Ovary (tissue), 7 donors: ENCODE measurements at regions not wholly inside any gene's neighbourhood (a gene's known extent, or its start where the extent isn't known, plus 50 kb on each side); places are given as distances from the start of the nearest gene placed in this dataset.
"Not testable (repeated sequence)": the region's sequence is repeated elsewhere in the genome, so short reads cannot be mapped to it uniquely, and the experiment has no call there.

ENCODE experiments used
- DNase-seq, 5 donors: peaks; one replicate each; pipeline ENCODE4 v3.0.0-alpha.2; 2019 to 2020
- H3K27ac ChIP-seq, 2 donors: fragments of 200-600 bp; one replicate each; pipeline versions ENCODE4 v1.5.1 to v1.8.0; 2019 to 2022
- H3K27me3 ChIP-seq: fragments of 200-600 bp; one replicate; pipeline ENCODE4 v1.8.0; 2022
- H3K36me3 ChIP-seq: fragments of 200-600 bp; sonication (generic); one replicate; pipeline ENCODE4 v1.5.1; 2019
- H3K4me1 ChIP-seq: one replicate; pipeline ENCODE4 v1.8.1; 2013; ENCODE audit warnings: mild to moderate bottlenecking, moderate library complexity; ENCODE audit not compliant: insufficient read depth
- H3K4me3 ChIP-seq: fragments of 200-600 bp; sonication (generic); one replicate; pipeline ENCODE4 v1.5.1; 2017
- H3K9me3 ChIP-seq, 2 donors: fragments of 200-600 bp in 1 of 2; sonication (generic) in 1 of 2; one replicate each; pipeline versions ENCODE4 v1.5.1 to v1.8.1; 2013 to 2019; ENCODE audit warnings: mild to moderate bottlenecking in 1 of 2, moderate library complexity in 1 of 2
- CTCF ChIP-seq, 3 donors: fragments of 450-650 bp in 2 of 3; fragments of 200-600 bp in 1 of 3; IDR thresholded peaks; one replicate each; pipeline versions ENCODE4 v1.5.1 to v1.8.0; 2016 to 2022; ENCODE audit warnings: antibody characterized with exemption in 3 of 3, mild to moderate bottlenecking in 1 of 3
- EP300 ChIP-seq: sonication (generic); formaldehyde crosslinking; IDR thresholded peaks from one replicate; pipeline ENCODE4 v1.6.1; 2017; ENCODE audit warnings: antibody characterized with exemption
- POLR2A ChIP-seq: fragments of 450-650 bp; IDR thresholded peaks from one replicate; pipeline ENCODE4 v1.6.1; 2017; ENCODE audit warnings: antibody characterized with exemption, mild to moderate bottlenecking, moderate library complexity
- WGBS, 3 donors: extraction: QIAGEN DNeasy Blood & Tissue Kit in 1 of 3; methylation state at CpG; one replicate each; pipeline versions ENCODE4 v1.1.5 to v1.1.7; 2013 to 2017; 5-methylcytosine and 5-hydroxymethylcytosine counted together
- intact Hi-C, 4 donors: fragments of 100-400 bp; cut with DNase I; formaldehyde crosslinking; loops; one replicate each; pipeline versions ENCODE4 v1.11.0 to v1.15.1; 2022 to 2023
- donor health status: DM: no; HTN: no; CAD: no; lungs with moderate emphysema.
- donor health status: DM: no; HTN: no; CAD: no.
- donor health status: Bipolar disorder and iron deficiency.
- donor health status: DM: no; HTN: no; CAD: no.
- donor health status: DM: yes; HTN: yes; CAD: no.

GRCh38 chr15:36449662-36450145 lies 129.7 kb upstream of the CDIN1 start:
- Histone ChIP-seq H3K4me1 (no peaks in the 10 kb centered on the region), H3K27me3 (no peaks in the 10 kb centered on the region), H3K4me3 (no peak overlapping the region), H3K27ac (no peak overlapping the region), H3K9me3 (no peaks in the 10 kb centered on the region), H3K36me3 (no peaks in the 10 kb centered on the region)
- TF ChIP-seq EP300 = no peak
- TF ChIP-seq CTCF (IDR thresholded peaks at IDR 0.05) = no peak
- TF ChIP-seq POLR2A = no peak
- no peak for DNase-seq
- WGBS, 3 donors = 73 to 92% (median 80%) methylated on average over 3 of the region's 3 CpGs
- intact Hi-C loops = no loop called here

GRCh38 chr15:36454244-36454643 lies 125.2 kb upstream of the CDIN1 start:
- H3K9me3 ChIP-seq, H3K27me3 ChIP-seq, DNase-seq, intact Hi-C loops, H3K36me3 ChIP-seq, H3K4me3 ChIP-seq, H3K27ac ChIP-seq, H3K4me1 ChIP-seq: not testable (repeated sequence)
- 89 to 93% (median 91%) methylated on average over 4 of the region's 4 CpGs for WGBS, 3 donors

GRCh38 chr15:36458411-36458810 lies 121.0 kb upstream of the CDIN1 start:
- intact Hi-C loops = no loop called here
- no peak for DNase-seq

GRCh38 chr15:36465304-36465703 lies 114.1 kb upstream of the CDIN1 start:
- no peaks in the 10 kb centered on the region for H3K36me3 ChIP-seq
- H3K4me3 ChIP-seq = no peak overlapping the region
- intact Hi-C loops = no loop called here
- TF ChIP-seq CTCF (IDR thresholded peaks at IDR 0.05) (no peak), EP300 (no peak)
- 59 to 76% (median 67%) methylated on average over 1 of the region's 1 CpG for WGBS, 3 donors
- H3K27ac ChIP-seq = no peak overlapping the region
- no peaks in the 10 kb centered on the region for H3K27me3 ChIP-seq
- no peaks in the 10 kb centered on the region for H3K9me3 ChIP-seq
- H3K4me1 ChIP-seq = no peaks in the 10 kb centered on the region
- DNase-seq = no peak

More at GRCh38 chr15:36458411-36458810, 121.0 kb upstream of the CDIN1 start:
- no peaks in the 10 kb centered on the region for H3K9me3 ChIP-seq
- 40 to 54% (median 45%) methylated on average over 5 of the region's 5 CpGs for WGBS, 3 donors
- no peaks in the 10 kb centered on the region for H3K4me1 ChIP-seq
- H3K4me3 ChIP-seq = no peak overlapping the region
- no peaks in the 10 kb centered on the region for H3K36me3 ChIP-seq
- H3K27ac ChIP-seq = no peak overlapping the region
- TF ChIP-seq POLR2A = no peak
- no peak for TF ChIP-seq CTCF (IDR thresholded peaks at IDR 0.05)
- no peak for TF ChIP-seq EP300
- H3K27me3 ChIP-seq = no peaks in the 10 kb centered on the region

GRCh38 chr15:36468746-36469145 lies 110.7 kb upstream of the CDIN1 start:
- Histone ChIP-seq H3K4me1 (no peaks in the 10 kb centered on the region), H3K27me3 (no peaks in the 10 kb centered on the region), H3K36me3 (no peaks in the 10 kb centered on the region), H3K27ac (no peak overlapping the region), H3K4me3 (no peak overlapping the region), H3K9me3 (no peaks in the 10 kb centered on the region)
- intact Hi-C loops = no loop called here
- no peak for DNase-seq
- TF ChIP-seq EP300 (no peak), POLR2A (no peak)
- WGBS, 3 donors = 49 to 58% (median 56%) methylated on average over 5 of the region's 5 CpGs
